Activated T-cell treated with anti-CD3 and anti-CD28 coated beads, Interleukin-2, amount 50 U/mL, for 72 hours (primary cell): ENCODE measurements at regions not wholly inside any gene's neighbourhood (a gene's known extent, or its start where the extent isn't known, plus 50 kb on each side); places are given as distances from the start of the nearest gene placed in this dataset.
A peak's percentile ranks its signal among the peaks of the same experiment; 100 is the strongest.

Experiments
- ATAC-seq, 2 donors: fragments of 150-1000 bp; cut with Tn5 transposase; replicated peaks in 1 of 2; 2 replicates each; pipeline ENCODE4 v1.10.0; 2021; ENCODE audit warnings: moderate library complexity in 2 of 2, mild to moderate bottlenecking in 1 of 2
- DNase-seq, 2 donors: peaks; one replicate each; pipeline ENCODE4 v3.0.0; 2021 to 2022; ENCODE audit warnings: mixed read lengths in 1 of 2
- H3K27ac Mint-ChIP-seq: one replicate; pipeline ENCODE4 v1.8.0; 2022; ENCODE audit warnings: mild to moderate bottlenecking, moderate library complexity, mixed read lengths
- H3K27me3 Mint-ChIP-seq: one replicate; pipeline ENCODE4 v1.8.0; 2022; ENCODE audit warnings: low read depth, mixed read lengths
- H3K36me3 Mint-ChIP-seq, 2 donors: one replicate each; pipeline ENCODE4 v1.8.0; 2022; ENCODE audit warnings: mixed read lengths in 2 of 2, mild to moderate bottlenecking in 1 of 2; ENCODE audit not compliant: insufficient read depth in 2 of 2
- H3K4me1 Mint-ChIP-seq: one replicate; pipeline ENCODE4 v1.8.0; 2022; ENCODE audit warnings: low read depth, mixed read lengths
- H3K4me3 Mint-ChIP-seq, 2 donors: one replicate each; pipeline ENCODE4 v1.8.0; 2022; ENCODE audit warnings: mild to moderate bottlenecking in 2 of 2, mixed read lengths in 2 of 2, moderate library complexity in 2 of 2
- H3K9me3 Mint-ChIP-seq, 2 donors: one replicate each; pipeline ENCODE4 v1.8.0; 2022; ENCODE audit warnings: mixed read lengths in 2 of 2

GRCh38 chr1:235925016-235925415, 58.3 kb upstream of the LYST start:
- H3K36me3 Mint-ChIP-seq, result no peaks in the 10 kb centered on the region
- no peak for ATAC-seq
- H3K9me3 Mint-ChIP-seq, result no peaks in the 10 kb centered on the region
- H3K27me3 Mint-ChIP-seq, result no peaks in the 10 kb centered on the region
- no peak overlapping the region for H3K27ac Mint-ChIP-seq
- H3K4me3 Mint-ChIP-seq, result no peak overlapping the region
- DNase-seq, result no peak
- H3K4me1 Mint-ChIP-seq, result peaks cover 31% of the 10 kb centered on the region

- H3K4me3 Mint-ChIP-seq, result peak overlapping the region in 1 of 2 donors; percentile 11
- ATAC-seq (peak; percentile 59 to 62), DNase-seq (no peak)
- no peak overlapping the region for H3K27ac Mint-ChIP-seq
- H3K9me3 Mint-ChIP-seq, result no peaks in the 10 kb centered on the region
- H3K4me1 Mint-ChIP-seq, result peaks cover 44% of the 10 kb centered on the region
- no peaks in the 10 kb centered on the region for H3K36me3 Mint-ChIP-seq
- no peaks in the 10 kb centered on the region for H3K27me3 Mint-ChIP-seq
These were observed 56.8 kb upstream of the LYST start for GRCh38 chr1:235923466-235924021.

- H3K4me1 Mint-ChIP-seq, result peaks cover 63% of the 10 kb centered on the region
- H3K27ac Mint-ChIP-seq, result no peak overlapping the region
- DNase-seq (no peak), ATAC-seq (no peak)
- no peaks in the 10 kb centered on the region for H3K9me3 Mint-ChIP-seq
- no peaks in the 10 kb centered on the region for H3K36me3 Mint-ChIP-seq
- H3K27me3 Mint-ChIP-seq, result no peaks in the 10 kb centered on the region
- H3K4me3 Mint-ChIP-seq, result no peak overlapping the region
These were observed 54.1 kb upstream of the LYST start for GRCh38 chr1:235920596-235921375.

- Mint-ChIP-seq H3K27me3 (no peaks in the 10 kb centered on the region), H3K4me1 (peaks cover 63% of the 10 kb centered on the region), H3K27ac (no peak overlapping the region), H3K4me3 (no peak overlapping the region), H3K36me3 (no peaks in the 10 kb centered on the region), H3K9me3 (no peaks in the 10 kb centered on the region)
- ATAC-seq (no peak), DNase-seq (no peak)
These were observed 53.2 kb upstream of the LYST start for GRCh38 chr1:235919833-235920441.

- H3K4me1 Mint-ChIP-seq, result peaks cover 61% of the 10 kb centered on the region
- no peaks in the 10 kb centered on the region for H3K9me3 Mint-ChIP-seq
- ATAC-seq (no peak), DNase-seq (no peak)
- no peaks in the 10 kb centered on the region for H3K36me3 Mint-ChIP-seq
- no peaks in the 10 kb centered on the region for H3K27me3 Mint-ChIP-seq
- no peak overlapping the region for H3K27ac Mint-ChIP-seq
- H3K4me3 Mint-ChIP-seq, result no peak overlapping the region
These were observed 52.6 kb upstream of the LYST start for GRCh38 chr1:235919127-235919832.

- Mint-ChIP-seq H3K4me3 (no peak overlapping the region), H3K9me3 (no peaks in the 10 kb centered on the region), H3K27me3 (no peaks in the 10 kb centered on the region), H3K27ac (no peak overlapping the region), H3K36me3 (no peaks in the 10 kb centered on the region), H3K4me1 (peaks cover 58% of the 10 kb centered on the region)
- ATAC-seq (no peak), DNase-seq (no peak)
These were observed 51.8 kb upstream of the LYST start for GRCh38 chr1:235918465-235918864.

- peaks cover 58% of the 10 kb centered on the region for H3K4me1 Mint-ChIP-seq
- no peaks in the 10 kb centered on the region for H3K36me3 Mint-ChIP-seq
- no peaks in the 10 kb centered on the region for H3K27me3 Mint-ChIP-seq
- no peak for ATAC-seq
- no peak overlapping the region for H3K4me3 Mint-ChIP-seq
- H3K27ac Mint-ChIP-seq, result no peak overlapping the region
- H3K9me3 Mint-ChIP-seq, result no peaks in the 10 kb centered on the region
- no peak for DNase-seq
These were observed 51.3 kb upstream of the LYST start for GRCh38 chr1:235918032-235918431.

GRCh38 chr1:235917267-235917811, 50.6 kb upstream of the LYST start:
- Mint-ChIP-seq H3K4me1 (peaks cover 56% of the 10 kb centered on the region), H3K4me3 (peak overlapping the region; percentile 38 to 70), H3K27me3 (no peaks in the 10 kb centered on the region), H3K9me3 (no peaks in the 10 kb centered on the region), H3K36me3 (no peaks in the 10 kb centered on the region), H3K27ac (peak overlapping the region; percentile 17)
- DNase-seq (peak; percentile 76 to 78), ATAC-seq (peak; percentile 99)
